ENCODE measurements at regions not wholly inside any gene's neighbourhood (a gene's known extent, or its start where the extent isn't known, plus 50 kb on each side); places are given as distances from the start of the nearest gene placed in this dataset.

GRCh38 chr4:95957054-95957453 lies 117.2 kb downstream of the PDHA2 start:
- Histone ChIP-seq H3K27ac (ENCODE audit: low read depth in 1 of 2, low read length in 2 of 2) (no peak overlapping the region), H3K4me3 (ENCODE audit: low read depth in 1 of 3, low read length in 3 of 3) (no peak overlapping the region), H3K36me3 (ENCODE audit: control insufficient read depth in 4 of 4, insufficient read depth in 3 of 4, low read depth in 1 of 4, low read length in 3 of 4) (no peaks in the 10 kb centered on the region), H3K4me1 (ENCODE audit: control insufficient read depth in 4 of 4, insufficient read depth in 4 of 4, low read length in 3 of 4) (no peaks in the 10 kb centered on the region), H3K9me3 (ENCODE audit: control insufficient read depth in 4 of 4, low read length in 3 of 4) (no peaks in the 10 kb centered on the region), H3K9ac (ENCODE audit: low read depth in 1 of 2, low read length in 2 of 2) (no peak overlapping the region), H3K27me3 (ENCODE audit: control insufficient read depth in 4 of 4, insufficient read depth in 4 of 4, low read length in 3 of 4) (no peaks in the 10 kb centered on the region)
- WGBS, result 73% methylated on average over 4 of the region's 4 CpGs
- no peak for DNase-seq (ENCODE audit: low spot score)
- TF ChIP-seq, protein P1, sequence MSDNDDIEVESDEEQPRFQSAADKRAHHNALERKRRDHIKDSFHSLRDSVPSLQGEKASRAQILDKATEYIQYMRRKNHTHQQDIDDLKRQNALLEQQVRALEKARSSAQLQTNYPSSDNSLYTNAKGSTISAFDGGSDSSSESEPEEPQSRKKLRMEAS (IDR thresholded peaks at IDR 0.05), result no peak
- TF ChIP-seq HNF4A (conservative IDR thresholded peaks at IDR 0.05) (no peak), FOXA2 (IDR thresholded peaks at IDR 0.05) (no peak), REST (IDR thresholded peaks at IDR 0.05) (no peak), ZBTB33 (IDR thresholded peaks at IDR 0.05) (no peak), TAF1 (conservative IDR thresholded peaks at IDR 0.05) (no peak), RXRA (IDR thresholded peaks at IDR 0.05) (no peak), CTCF (IDR thresholded peaks at IDR 0.05; ENCODE audit: low read depth, low read length, missing input control) (no peak), FOXA1 (IDR thresholded peaks at IDR 0.05) (no peak), RAD21 (IDR thresholded peaks at IDR 0.05) (no peak), EGR1 (IDR thresholded peaks at IDR 0.05; ENCODE audit: low read depth in 2 of 2) (no peak), SP1 (IDR thresholded peaks at IDR 0.05) (no peak)
- TF ChIP-seq, protein P2, sequence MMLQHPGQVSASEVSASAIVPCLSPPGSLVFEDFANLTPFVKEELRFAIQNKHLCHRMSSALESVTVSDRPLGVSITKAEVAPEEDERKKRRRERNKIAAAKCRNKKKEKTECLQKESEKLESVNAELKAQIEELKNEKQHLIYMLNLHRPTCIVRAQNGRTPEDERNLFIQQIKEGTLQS (IDR thresholded peaks at IDR 0.05), result no peak

DNA sequence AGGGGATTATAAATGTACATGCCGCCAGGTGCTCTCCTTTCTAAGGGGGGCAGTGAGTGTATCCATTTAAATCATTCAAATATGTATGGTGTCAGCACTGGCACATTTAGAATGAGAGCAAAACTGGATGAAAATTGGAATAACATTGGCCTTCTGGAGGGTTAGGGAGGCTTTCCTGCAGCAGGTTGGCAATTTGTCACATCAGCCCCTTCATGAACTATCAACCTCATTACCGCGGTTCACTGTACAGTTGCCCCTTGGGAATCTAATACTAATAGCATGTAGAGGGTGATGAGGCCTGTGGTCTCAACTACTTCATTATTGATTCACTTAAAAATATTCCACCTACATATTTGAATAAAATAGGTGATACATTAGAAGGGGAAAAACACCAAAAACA lies 117.9 kb downstream of the PDHA2 start:
- H3K27ac ChIP-seq (ENCODE audit: low read depth in 1 of 2, low read length in 2 of 2), result no peak overlapping the region
- H3K9me3 ChIP-seq (ENCODE audit: control insufficient read depth in 4 of 4, low read length in 3 of 4), result no peaks in the 10 kb centered on the region
- 92% methylated on average over 3 of the region's 3 CpGs for WGBS
- H3K9ac ChIP-seq (ENCODE audit: low read depth in 1 of 2, low read length in 2 of 2), result no peak overlapping the region
- H3K36me3 ChIP-seq (ENCODE audit: control insufficient read depth in 4 of 4, insufficient read depth in 3 of 4, low read depth in 1 of 4, low read length in 3 of 4), result no peaks in the 10 kb centered on the region
- TF ChIP-seq HNF4G (IDR thresholded peaks at IDR 0.05) (no peak), HNF4A (conservative IDR thresholded peaks at IDR 0.05) (no peak), EGR1 (IDR thresholded peaks at IDR 0.05; ENCODE audit: low read depth in 2 of 2) (no peak), ZBTB33 (IDR thresholded peaks at IDR 0.05) (no peak), GABPA (IDR thresholded peaks at IDR 0.05 in 1 of 2, conservative IDR thresholded peaks at IDR 0.05 in 1 of 2) (no peak)
- TF ChIP-seq, protein P1 (IDR thresholded peaks at IDR 0.05), result no peak
- DNase-seq (ENCODE audit: low spot score), result no peak
- no peaks in the 10 kb centered on the region for H3K4me1 ChIP-seq (ENCODE audit: control insufficient read depth in 4 of 4, insufficient read depth in 4 of 4, low read length in 3 of 4)
- no peaks in the 10 kb centered on the region for H3K27me3 ChIP-seq (ENCODE audit: control insufficient read depth in 4 of 4, insufficient read depth in 4 of 4, low read length in 3 of 4)
- no peak overlapping the region for H3K4me3 ChIP-seq (ENCODE audit: low read depth in 1 of 3, low read length in 3 of 3)

Data from liver (tissue), 8 donors.